GM12891 (cell line): ENCODE measurements at regions not wholly inside any gene's neighbourhood (a gene's known extent, or its start where the extent isn't known, plus 50 kb on each side); places are given as distances from the start of the nearest gene placed in this dataset.

Source experiments
- PAX5 ChIP-seq: IDR thresholded peaks from 2 replicates; pipeline ENCODE4 v1.6.1; 2011; ENCODE audit warnings: low read length, moderate library complexity, mild to moderate bottlenecking; ENCODE audit not compliant: insufficient read depth, severe bottlenecking
- POLR2A ChIP-seq: IDR thresholded peaks from 2 replicates; pipeline ENCODE4 v1.6.1; 2011; ENCODE audit warnings: low read depth, low read length, control low read depth
- POLR2AphosphoS5 ChIP-seq: IDR thresholded peaks from 2 replicates; pipeline ENCODE4 v1.6.1; 2011; ENCODE audit warnings: low read depth, low read length, control low read depth
- POU2F2 ChIP-seq: IDR thresholded peaks from 2 replicates; pipeline ENCODE4 v1.6.1; 2011; ENCODE audit warnings: low read depth, mild to moderate bottlenecking, control low read depth, low read length, moderate library complexity
- SPI1 ChIP-seq: IDR thresholded peaks from 2 replicates; pipeline ENCODE4 v1.6.1; 2011; ENCODE audit warnings: low read depth, low read length, control low read depth
- TAF1 ChIP-seq: IDR thresholded peaks from 2 replicates; pipeline ENCODE4 v1.6.1; 2011; ENCODE audit warnings: low read depth, low read length, control low read depth

DNA sequence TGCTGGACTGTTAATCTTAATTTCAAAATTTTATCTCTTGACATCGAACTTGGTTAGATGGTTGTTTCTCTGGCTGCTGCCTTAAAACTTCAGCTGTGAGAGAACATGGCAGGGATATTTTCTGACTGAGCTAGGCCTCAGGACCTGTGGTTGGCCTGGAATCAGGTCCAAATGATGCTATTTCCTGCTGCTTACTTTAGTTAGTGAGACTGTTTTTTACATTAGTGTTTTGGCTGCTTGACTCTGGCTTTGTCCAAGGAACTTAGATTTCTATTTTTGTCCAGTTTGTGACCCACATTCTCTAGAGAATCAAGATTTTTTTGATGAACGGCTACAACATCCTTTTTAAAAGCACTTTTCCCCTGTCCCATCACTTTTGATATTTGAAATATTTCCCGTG, 497.9 kb upstream of the SGO1 start:
- no peak for TF ChIP-seq POLR2A
- TF ChIP-seq POLR2AphosphoS5: no peak
- TF ChIP-seq TAF1: no peak
- TF ChIP-seq SPI1: no peak
- no peak for TF ChIP-seq PAX5
- no peak for TF ChIP-seq POU2F2
